ENCODE measurements at regions not wholly inside any gene's neighbourhood (a gene's known extent, or its start where the extent isn't known, plus 50 kb on each side); places are given as distances from the start of the nearest gene placed in this dataset.

GRCh38 chr5:19001539-19001938, 986.5 kb downstream of the CDH18 start:
- no peaks in the 10 kb centered on the region for H3K36me3 ChIP-seq (ENCODE audit: control insufficient read depth in 4 of 4, insufficient read depth in 4 of 4, low read length in 3 of 4)
- H3K27ac ChIP-seq (ENCODE audit: insufficient read depth in 1 of 2, low read depth in 1 of 2, low read length in 2 of 2, poor library complexity in 1 of 2, severe bottlenecking in 2 of 2), result no peak overlapping the region
- H3K4me3 ChIP-seq (ENCODE audit: control insufficient read depth in 1 of 7, extremely low read depth in 1 of 7, insufficient read depth in 4 of 7, low read depth in 2 of 7, low read length in 6 of 7), result no peak overlapping the region
- WGBS (ENCODE audit: insufficient coverage), result 63% methylated on average over 1 of the region's 2 CpGs
- CTCF ChIA-PET, result no interaction called here
- H3K4me1 ChIP-seq (ENCODE audit: control extremely low read depth in 1 of 4, control insufficient read depth in 4 of 4, insufficient read depth in 4 of 4, low read length in 3 of 4), result no peaks in the 10 kb centered on the region
- POLR2A ChIA-PET, result no interaction called here
- DNase-seq, result no peak
- no peaks in the 10 kb centered on the region for H3K9me3 ChIP-seq (ENCODE audit: control extremely low read depth in 1 of 5, control insufficient read depth in 4 of 5, insufficient read depth in 2 of 5, low read depth in 1 of 5, low read length in 4 of 5)
- H3K27me3 ChIP-seq (replicated peaks in 2 of 5; ENCODE audit: control insufficient read depth in 4 of 5, insufficient read depth in 5 of 5, low read length in 4 of 5), result no peaks in the 10 kb centered on the region

GRCh38 chr5:19002111-19002510, 985.9 kb downstream of the CDH18 start:
- WGBS (ENCODE audit: insufficient coverage), result no CpG with 5 or more reads among the region's 1 CpG
- Histone ChIP-seq H3K27ac (ENCODE audit: insufficient read depth in 1 of 2, low read depth in 1 of 2, low read length in 2 of 2, poor library complexity in 1 of 2, severe bottlenecking in 2 of 2) (no peak overlapping the region), H3K4me1 (ENCODE audit: control extremely low read depth in 1 of 4, control insufficient read depth in 4 of 4, insufficient read depth in 4 of 4, low read length in 3 of 4) (no peaks in the 10 kb centered on the region), H3K27me3 (replicated peaks in 2 of 5; ENCODE audit: control insufficient read depth in 4 of 5, insufficient read depth in 5 of 5, low read length in 4 of 5) (no peaks in the 10 kb centered on the region), H3K36me3 (ENCODE audit: control insufficient read depth in 4 of 4, insufficient read depth in 4 of 4, low read length in 3 of 4) (no peaks in the 10 kb centered on the region), H3K4me3 (ENCODE audit: control insufficient read depth in 1 of 7, extremely low read depth in 1 of 7, insufficient read depth in 4 of 7, low read depth in 2 of 7, low read length in 6 of 7) (no peak overlapping the region), H3K9me3 (ENCODE audit: control extremely low read depth in 1 of 5, control insufficient read depth in 4 of 5, insufficient read depth in 2 of 5, low read depth in 1 of 5, low read length in 4 of 5) (no peaks in the 10 kb centered on the region)
- POLR2A ChIA-PET, result no interaction called here
- CTCF ChIA-PET, result no interaction called here
- DNase-seq, result no peak

- Histone ChIP-seq H3K4me3 (ENCODE audit: control insufficient read depth in 1 of 7, extremely low read depth in 1 of 7, insufficient read depth in 4 of 7, low read depth in 2 of 7, low read length in 6 of 7) (no peak overlapping the region), H3K9me3 (ENCODE audit: control extremely low read depth in 1 of 5, control insufficient read depth in 4 of 5, insufficient read depth in 2 of 5, low read depth in 1 of 5, low read length in 4 of 5) (no peaks in the 10 kb centered on the region), H3K4me1 (ENCODE audit: control extremely low read depth in 1 of 4, control insufficient read depth in 4 of 4, insufficient read depth in 4 of 4, low read length in 3 of 4) (no peaks in the 10 kb centered on the region), H3K27ac (ENCODE audit: insufficient read depth in 1 of 2, low read depth in 1 of 2, low read length in 2 of 2, poor library complexity in 1 of 2, severe bottlenecking in 2 of 2) (no peak overlapping the region), H3K27me3 (replicated peaks in 2 of 5; ENCODE audit: control insufficient read depth in 4 of 5, insufficient read depth in 5 of 5, low read length in 4 of 5) (no peaks in the 10 kb centered on the region), H3K36me3 (ENCODE audit: control insufficient read depth in 4 of 4, insufficient read depth in 4 of 4, low read length in 3 of 4) (no peaks in the 10 kb centered on the region)
- WGBS (ENCODE audit: insufficient coverage), result 80% methylated on average over 4 of the region's 5 CpGs
- CTCF ChIA-PET, result no interaction called here
- POLR2A ChIA-PET, result no interaction called here
- peak in 1 of 3 donors; percentile 23 for DNase-seq
Observed at GRCh38 chr5:19018822-19019221, 969.2 kb downstream of the CDH18 start.

GRCh38 chr5:19031491-19031890, 956.5 kb downstream of the CDH18 start:
- no peaks in the 10 kb centered on the region for H3K27me3 ChIP-seq (replicated peaks in 2 of 5; ENCODE audit: control insufficient read depth in 4 of 5, insufficient read depth in 5 of 5, low read length in 4 of 5)
- H3K27ac ChIP-seq (ENCODE audit: insufficient read depth in 1 of 2, low read depth in 1 of 2, low read length in 2 of 2, poor library complexity in 1 of 2, severe bottlenecking in 2 of 2), result no peak overlapping the region
- no peak overlapping the region for H3K4me3 ChIP-seq (ENCODE audit: control insufficient read depth in 1 of 7, extremely low read depth in 1 of 7, insufficient read depth in 4 of 7, low read depth in 2 of 7, low read length in 6 of 7)
- CTCF ChIA-PET, result no interaction called here
- DNase-seq, result no peak
- H3K36me3 ChIP-seq (ENCODE audit: control insufficient read depth in 4 of 4, insufficient read depth in 4 of 4, low read length in 3 of 4), result no peaks in the 10 kb centered on the region
- POLR2A ChIA-PET, result no interaction called here
- H3K9me3 ChIP-seq (ENCODE audit: control extremely low read depth in 1 of 5, control insufficient read depth in 4 of 5, insufficient read depth in 2 of 5, low read depth in 1 of 5, low read length in 4 of 5), result no peaks in the 10 kb centered on the region
- peaks cover 0 to 7% (median 0%) of the 10 kb centered on the region in 4 experiments for H3K4me1 ChIP-seq (ENCODE audit: control extremely low read depth in 1 of 4, control insufficient read depth in 4 of 4, insufficient read depth in 4 of 4, low read length in 3 of 4)
- whole genome bisulfite sequencing (ENCODE audit: insufficient coverage), result 57% methylated on average over 1 of the region's 3 CpGs

- ChIA-PET CTCF (no interaction called here), POLR2A (no interaction called here)
- H3K9me3 ChIP-seq (ENCODE audit: control extremely low read depth in 1 of 5, control insufficient read depth in 4 of 5, insufficient read depth in 2 of 5, low read depth in 1 of 5, low read length in 4 of 5), result no peaks in the 10 kb centered on the region
- H3K27me3 ChIP-seq (replicated peaks in 2 of 5; ENCODE audit: control insufficient read depth in 4 of 5, insufficient read depth in 5 of 5, low read length in 4 of 5), result no peaks in the 10 kb centered on the region
- H3K4me3 ChIP-seq (ENCODE audit: control insufficient read depth in 1 of 7, extremely low read depth in 1 of 7, insufficient read depth in 4 of 7, low read depth in 2 of 7, low read length in 6 of 7), result no peak overlapping the region
- no peak overlapping the region for H3K27ac ChIP-seq (ENCODE audit: insufficient read depth in 1 of 2, low read depth in 1 of 2, low read length in 2 of 2, poor library complexity in 1 of 2, severe bottlenecking in 2 of 2)
- H3K36me3 ChIP-seq (ENCODE audit: control insufficient read depth in 4 of 4, insufficient read depth in 4 of 4, low read length in 3 of 4), result no peaks in the 10 kb centered on the region
- no peak for DNase-seq
- peaks cover 0 to 7% (median 0%) of the 10 kb centered on the region in 4 experiments for H3K4me1 ChIP-seq (ENCODE audit: control extremely low read depth in 1 of 4, control insufficient read depth in 4 of 4, insufficient read depth in 4 of 4, low read length in 3 of 4)
- WGBS (ENCODE audit: insufficient coverage), result 0% methylated on average over 1 of the region's 1 CpG
Observed at GRCh38 chr5:19035816-19036215, 952.2 kb downstream of the CDH18 start.

- no peaks in the 10 kb centered on the region for H3K4me1 ChIP-seq (ENCODE audit: control extremely low read depth in 1 of 4, control insufficient read depth in 4 of 4, insufficient read depth in 4 of 4, low read length in 3 of 4)
- POLR2A ChIA-PET, result no interaction called here
- H3K27me3 ChIP-seq (replicated peaks in 2 of 5; ENCODE audit: control insufficient read depth in 4 of 5, insufficient read depth in 5 of 5, low read length in 4 of 5), result no peaks in the 10 kb centered on the region
- no peak overlapping the region for H3K27ac ChIP-seq (ENCODE audit: insufficient read depth in 1 of 2, low read depth in 1 of 2, low read length in 2 of 2, poor library complexity in 1 of 2, severe bottlenecking in 2 of 2)
- H3K4me3 ChIP-seq (ENCODE audit: control insufficient read depth in 1 of 7, extremely low read depth in 1 of 7, insufficient read depth in 4 of 7, low read depth in 2 of 7, low read length in 6 of 7), result no peak overlapping the region
- 100% methylated on average over 1 of the region's 2 CpGs for WGBS (ENCODE audit: insufficient coverage)
- DNase-seq, result no peak
- CTCF ChIA-PET, result no interaction called here
- no peaks in the 10 kb centered on the region for H3K36me3 ChIP-seq (ENCODE audit: control insufficient read depth in 4 of 4, insufficient read depth in 4 of 4, low read length in 3 of 4)
- no peaks in the 10 kb centered on the region for H3K9me3 ChIP-seq (ENCODE audit: control extremely low read depth in 1 of 5, control insufficient read depth in 4 of 5, insufficient read depth in 2 of 5, low read depth in 1 of 5, low read length in 4 of 5)
Observed at GRCh38 chr5:19042106-19042505, 945.9 kb downstream of the CDH18 start.

- no peaks in the 10 kb centered on the region for H3K36me3 ChIP-seq (ENCODE audit: control insufficient read depth in 4 of 4, insufficient read depth in 4 of 4, low read length in 3 of 4)
- H3K4me1 ChIP-seq (ENCODE audit: control extremely low read depth in 1 of 4, control insufficient read depth in 4 of 4, insufficient read depth in 4 of 4, low read length in 3 of 4), result no peaks in the 10 kb centered on the region
- ChIA-PET CTCF (interaction anchor here (1.6 kb wide), 1 partner anchor 14 kb away, joined by 4 read pairs; no protein-coding TSS in a partner anchor), POLR2A (no interaction called here)
- no peak for DNase-seq
- H3K9me3 ChIP-seq (ENCODE audit: control extremely low read depth in 1 of 5, control insufficient read depth in 4 of 5, insufficient read depth in 2 of 5, low read depth in 1 of 5, low read length in 4 of 5), result no peaks in the 10 kb centered on the region
- WGBS (ENCODE audit: insufficient coverage), result 84% methylated on average over 2 of the region's 3 CpGs
- H3K27me3 ChIP-seq (replicated peaks in 2 of 5; ENCODE audit: control insufficient read depth in 4 of 5, insufficient read depth in 5 of 5, low read length in 4 of 5), result no peaks in the 10 kb centered on the region
- H3K4me3 ChIP-seq (ENCODE audit: control insufficient read depth in 1 of 7, extremely low read depth in 1 of 7, insufficient read depth in 4 of 7, low read depth in 2 of 7, low read length in 6 of 7), result no peak overlapping the region
- no peak overlapping the region for H3K27ac ChIP-seq (ENCODE audit: insufficient read depth in 1 of 2, low read depth in 1 of 2, low read length in 2 of 2, poor library complexity in 1 of 2, severe bottlenecking in 2 of 2)
Observed at GRCh38 chr5:19044311-19044710, 943.7 kb downstream of the CDH18 start.
